NCI-H187 treated with DMSO at 0.1 percent for 48 hours (cell line): ENCODE measurements at regions not wholly inside any gene's neighbourhood (a gene's known extent, or its start where the extent isn't known, plus 50 kb on each side); places are given as distances from the start of the nearest gene placed in this dataset.
"Not testable (repeated sequence)": the region's sequence is repeated elsewhere in the genome, so short reads cannot be mapped to it uniquely, and the experiment has no call there.

Experiments used
- DNase-seq: peaks from one replicate; lab custom pipeline; 2025; lab: John Stamatoyannopoulos, UW

DNA sequence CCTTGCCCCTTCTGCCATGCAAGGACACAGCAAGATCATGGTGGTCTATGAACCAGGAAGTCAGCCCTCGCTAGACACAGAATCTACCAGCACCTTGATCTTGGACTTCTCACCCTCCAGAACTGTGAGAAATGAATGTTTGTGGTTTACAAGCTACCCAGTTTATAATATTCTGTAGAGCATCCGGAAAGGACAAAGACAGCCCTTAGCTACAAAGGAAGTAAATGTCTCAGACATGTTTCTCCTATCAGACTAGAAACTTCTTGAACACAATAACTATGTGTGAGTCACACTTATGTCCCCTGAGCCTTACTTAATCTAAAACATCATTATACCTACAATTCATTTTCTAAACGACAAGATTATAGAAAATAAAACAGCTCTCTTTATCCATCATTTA, 176.7 kb downstream of the KLHL28 start:
- no peak for DNase-seq

DNA sequence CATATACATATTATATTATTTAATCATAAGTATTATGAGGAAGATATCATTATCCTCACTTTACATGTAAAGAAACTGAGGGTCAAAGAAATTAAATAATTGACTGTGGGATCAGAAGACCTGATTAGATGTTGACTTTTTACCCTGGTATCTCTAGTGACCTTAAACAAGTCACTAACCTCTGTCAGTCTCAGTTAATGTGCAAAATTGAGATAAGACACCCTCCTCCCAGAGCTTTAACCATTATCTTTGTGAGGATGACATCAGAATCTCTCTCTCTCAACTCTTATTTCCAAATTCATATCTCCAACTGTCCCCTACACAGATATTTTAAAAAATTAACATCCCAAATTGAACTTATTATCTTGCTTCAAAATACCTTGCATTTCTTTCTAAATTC, 177.8 kb downstream of the KLHL28 start:
- no peak for DNase-seq

DNA sequence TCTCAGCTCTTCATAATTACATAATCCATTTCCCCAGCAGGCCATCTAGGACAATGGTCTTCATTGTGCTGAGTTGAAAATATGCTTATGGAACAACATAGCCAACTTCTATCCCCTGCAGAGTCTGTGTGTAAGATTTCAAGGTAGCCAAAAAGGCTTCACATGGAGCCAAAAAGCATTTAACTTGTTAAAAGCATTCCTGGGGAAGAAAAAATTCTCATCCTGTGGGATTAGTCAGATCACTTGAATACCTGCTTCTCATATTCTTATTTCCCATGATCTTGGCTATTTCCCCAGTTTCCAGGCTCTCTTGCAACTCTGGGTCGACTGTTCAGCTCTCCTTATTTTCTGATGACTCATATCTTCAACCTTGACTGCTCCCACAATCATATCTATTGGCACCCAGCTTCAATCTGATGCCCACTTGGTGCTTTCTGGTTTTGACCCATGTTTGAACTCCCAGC, 178.9 kb downstream of the KLHL28 start:
- DNase-seq, result no peak

GRCh38 chr14:44780989-44781388, 180.8 kb downstream of the KLHL28 start:
- DNase-seq, result no peak

DNA sequence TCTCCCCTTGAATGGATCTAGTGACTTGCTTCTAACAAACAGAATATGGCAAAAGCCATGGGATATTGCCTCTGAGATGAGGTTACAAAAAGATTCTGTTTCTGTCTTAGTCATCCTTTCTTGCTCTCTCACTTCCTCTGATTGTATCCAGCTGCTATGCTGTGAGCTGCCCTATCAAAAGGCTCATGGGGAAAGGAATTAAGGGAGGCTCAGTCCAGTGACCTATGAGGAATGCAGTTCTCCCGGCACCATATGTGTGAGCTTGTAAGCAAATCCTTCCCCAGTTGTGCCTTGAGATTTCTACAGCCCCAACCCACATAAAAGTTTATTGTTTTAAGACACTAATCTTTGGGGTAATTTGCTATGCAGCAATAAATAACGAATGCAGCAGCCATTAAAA, 183.1 kb downstream of the KLHL28 start:
- DNase-seq, result no peak

DNA sequence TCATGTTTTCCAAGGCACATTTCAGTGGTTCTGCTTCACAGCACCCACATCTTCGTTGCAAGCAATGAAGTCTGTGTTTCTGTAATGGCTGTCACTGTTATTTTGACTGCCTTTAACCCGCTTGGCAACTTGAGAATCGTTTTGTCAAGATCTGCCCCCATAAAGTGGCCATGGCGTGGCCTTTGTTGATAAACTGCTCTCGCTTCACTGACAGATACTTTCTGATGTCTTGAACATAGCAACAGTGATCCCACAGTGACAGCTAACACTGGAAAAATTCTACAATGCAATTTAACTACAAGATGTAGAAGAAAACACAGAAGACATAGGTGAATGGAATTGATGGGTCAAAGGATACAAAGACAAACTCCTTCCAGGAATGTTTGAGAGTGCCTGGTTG, 184.2 kb downstream of the KLHL28 start:
- DNase-seq, result no peak

DNA sequence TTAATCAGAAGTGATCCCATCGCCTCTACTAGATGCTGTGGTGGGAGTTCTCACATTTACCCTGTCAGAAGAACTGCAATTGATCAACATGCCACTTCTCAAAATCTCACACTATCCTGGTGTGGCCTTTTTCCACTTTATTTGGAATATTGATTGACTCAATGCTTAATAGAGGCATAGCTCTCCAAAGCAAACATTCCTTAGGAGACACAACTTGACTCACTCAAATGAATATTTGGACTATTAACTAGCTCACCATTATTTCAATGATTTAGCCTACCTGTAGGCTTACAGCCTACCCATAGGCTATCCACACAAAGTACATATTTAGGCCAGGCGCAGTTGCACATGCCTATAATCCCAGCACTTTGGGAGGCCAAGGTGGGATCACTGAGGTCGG, 186.5 kb downstream of the KLHL28 start:
- DNase-seq, result no peak

GRCh38 chr14:44774396-44774795, 187.4 kb downstream of the KLHL28 start:
- no peak for DNase-seq

DNA sequence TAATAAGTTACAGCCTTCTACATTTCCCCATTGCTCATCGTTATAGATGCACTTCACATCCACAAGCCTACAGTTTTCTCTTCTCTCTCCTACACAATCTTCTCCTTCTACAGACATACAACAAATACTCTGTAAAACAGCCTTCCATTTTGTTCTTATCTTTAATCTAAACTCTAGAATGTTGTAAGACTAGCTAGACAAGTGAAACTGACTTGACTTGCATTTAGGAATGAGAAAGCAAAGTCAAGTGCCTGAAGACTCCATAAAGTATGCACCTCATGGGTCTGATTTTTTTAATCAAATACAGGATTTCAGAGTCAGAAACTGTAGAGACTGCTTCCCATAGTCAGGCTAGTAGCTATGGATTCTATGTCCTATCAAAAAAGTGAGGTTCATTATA, 190.3 kb downstream of the KLHL28 start:
- no peak for DNase-seq

- DNase-seq, result no peak
Observed at GRCh38 chr14:44770201-44770600, 191.5 kb downstream of the KLHL28 start.

- DNase-seq, result no peak
Observed at GRCh38 chr14:44768935-44769334, 192.8 kb downstream of the KLHL28 start.

DNA sequence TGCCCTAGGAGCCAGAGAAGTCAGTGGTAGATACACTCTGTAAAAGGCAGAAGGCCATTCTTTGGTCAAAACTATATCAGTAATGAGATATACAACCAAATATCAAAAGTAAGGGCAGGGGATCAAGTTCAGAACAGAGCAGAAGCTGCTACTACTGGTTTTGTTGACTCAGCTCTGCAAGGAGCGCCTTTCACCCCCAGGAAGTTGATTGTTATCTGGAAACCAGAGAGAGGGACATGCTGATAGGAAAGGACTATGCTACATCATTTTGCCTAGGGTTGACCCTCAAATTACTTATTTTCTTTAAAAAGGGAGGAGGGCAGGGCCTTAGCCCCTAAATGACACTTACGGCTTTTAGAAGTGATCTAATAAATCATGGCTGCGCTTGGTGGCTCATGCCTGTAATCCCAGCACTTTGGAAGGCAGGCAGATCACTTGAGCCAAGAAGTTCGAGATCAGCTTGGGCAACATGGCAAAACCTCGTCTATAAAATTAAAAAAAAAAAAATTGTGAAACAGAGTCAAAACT, 194.0 kb downstream of the KLHL28 start:
- no peak for DNase-seq

DNA sequence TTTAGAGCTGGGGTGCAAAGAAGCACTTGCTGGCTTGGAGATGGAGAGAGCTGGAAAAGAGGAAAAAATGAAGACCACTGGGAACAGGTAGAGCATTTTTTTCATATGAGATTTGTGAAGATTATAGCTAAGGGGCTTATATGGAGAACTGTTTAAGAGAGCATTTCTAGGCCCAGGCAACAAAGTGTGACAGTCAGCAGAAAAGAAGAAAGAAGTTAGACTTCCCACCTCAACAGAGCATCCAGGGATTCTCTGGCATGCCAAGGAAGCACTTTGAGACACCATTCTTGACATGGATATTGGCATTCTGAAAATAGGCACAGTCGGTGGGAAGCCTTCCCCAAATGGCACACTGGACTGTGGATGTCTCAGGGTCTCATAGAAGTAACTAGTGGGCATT, 195.5 kb downstream of the KLHL28 start:
- DNase-seq, result no peak

- no peak for DNase-seq
Observed at GRCh38 chr14:44763356-44763755, 198.4 kb downstream of the KLHL28 start.

GRCh38 chr14:44759277-44759676, 202.5 kb downstream of the KLHL28 start:
- no peak for DNase-seq

- no peak for DNase-seq
Observed at GRCh38 chr14:44756554-44756953, 205.2 kb downstream of the KLHL28 start.

- no peak for DNase-seq
Observed at GRCh38 chr14:44745371-44745770, 216.4 kb downstream of the KLHL28 start.

GRCh38 chr14:44742202-44742601, 219.5 kb downstream of the KLHL28 start:
- no peak for DNase-seq

DNA sequence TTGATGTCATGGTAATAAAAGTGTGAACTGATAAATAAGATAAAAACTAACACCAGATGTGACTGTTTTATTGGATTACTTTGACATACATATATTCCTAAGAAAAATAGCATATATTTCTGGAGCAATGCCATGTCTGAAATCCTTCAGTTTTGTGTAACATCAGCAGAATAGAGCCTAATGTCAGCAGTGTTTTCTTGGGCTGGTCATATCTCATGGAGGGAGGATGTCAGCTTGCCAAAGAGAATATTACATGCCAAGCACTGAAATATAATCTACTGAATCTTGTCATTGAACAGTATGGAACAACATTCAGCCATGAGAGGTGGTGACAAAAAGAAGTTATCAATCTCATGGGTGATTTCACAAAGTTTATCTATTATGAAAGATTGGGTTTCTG, 220.3 kb downstream of the KLHL28 start:
- no peak for DNase-seq

GRCh38 chr14:44736326-44736725, 225.4 kb downstream of the KLHL28 start:
- no peak for DNase-seq

GRCh38 chr14:44732144-44732543, 225.1 kb upstream of the FSCB start:
- DNase-seq, result no peak

- DNase-seq, result no peak
Observed at GRCh38 chr14:44730860-44731259, 223.8 kb upstream of the FSCB start.

- DNase-seq, result not testable (repeated sequence)
Observed at GRCh38 chr14:44721395-44721794, 214.3 kb upstream of the FSCB start.

DNA sequence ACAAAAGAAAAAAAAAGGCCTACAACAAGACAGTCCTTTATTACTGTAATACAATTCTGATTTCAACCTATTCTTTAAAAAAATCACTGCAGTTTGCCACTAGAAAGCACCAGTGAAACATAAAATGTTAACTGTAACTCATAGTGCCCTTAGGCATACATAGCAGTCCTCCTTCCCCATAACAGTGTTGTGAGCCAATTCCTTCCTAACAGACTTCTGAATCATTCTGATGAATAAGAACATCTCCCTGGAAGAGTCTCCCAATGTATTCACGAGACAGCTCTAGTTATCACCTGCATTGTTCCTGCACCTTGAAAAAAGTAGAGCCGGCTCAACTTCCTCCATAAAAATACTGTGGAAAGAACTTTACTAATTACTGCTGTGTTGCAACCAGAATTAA, 213.6 kb upstream of the FSCB start:
- DNase-seq, result no peak
